IPS DF 6.9 (cell line): ENCODE measurements at regions not wholly inside any gene's neighbourhood (a gene's known extent, or its start where the extent isn't known, plus 50 kb on each side); places are given as distances from the start of the nearest gene placed in this dataset.

Experiments used
- DNase-seq: peaks from one replicate; pipeline ENCODE4 v3.0.0-alpha.2; 2013; ENCODE audit warnings: low read depth, low spot score
- H3K27ac ChIP-seq: one replicate; pipeline ENCODE4 v1.5.1; 2013; ENCODE audit warnings: low read length, control low read depth
- H3K27me3 ChIP-seq: 2 replicates; pipeline ENCODE4 v1.6.1; 2013; ENCODE audit warnings: mild to moderate bottlenecking, low read length; ENCODE audit not compliant: control insufficient read depth, insufficient read depth
- H3K36me3 ChIP-seq: 2 replicates; pipeline ENCODE4 v1.6.1; 2013; ENCODE audit warnings: low read length; ENCODE audit not compliant: control insufficient read depth, insufficient read depth
- H3K4me1 ChIP-seq: 2 replicates; pipeline ENCODE4 v1.6.1; 2013; ENCODE audit warnings: low read length; ENCODE audit not compliant: control insufficient read depth, insufficient read depth
- H3K4me3 ChIP-seq: 2 replicates; pipeline ENCODE4 v1.5.1; 2013; ENCODE audit warnings: mild to moderate bottlenecking, low read length
- H3K9me3 ChIP-seq: 2 replicates; pipeline ENCODE4 v1.6.1; 2013; ENCODE audit warnings: low read length, inconsistent platforms; ENCODE audit not compliant: control insufficient read depth, insufficient read depth
- WGBS: extraction: QIAGEN DNeasy Blood & Tissue Kit; methylation state at CpG from one replicate; pipeline ENCODE4 v1.1.7; 2013; ENCODE audit warnings: mixed read lengths, missing lambda C conversion rate; ENCODE audit not compliant: insufficient read length, insufficient coverage; 5-methylcytosine and 5-hydroxymethylcytosine counted together

GRCh38 chr11:15698855-15699254, 584.1 kb downstream of the INSC start:
- Histone ChIP-seq H3K4me1 (peaks cover 2% of the 10 kb centered on the region; the same call in 1 of the 2 replicates), H3K27me3 (no peaks in the 10 kb centered on the region), H3K36me3 (no peaks in the 10 kb centered on the region), H3K27ac (no peak overlapping the region), H3K4me3 (no peak overlapping the region), H3K9me3 (no peaks in the 10 kb centered on the region)
- no peak for DNase-seq
- WGBS = no CpG with 5 or more reads among the region's 3 CpGs

- DNase-seq = no peak
- Histone ChIP-seq H3K27me3 (no peaks in the 10 kb centered on the region), H3K4me1 (no peaks in the 10 kb centered on the region), H3K9me3 (no peaks in the 10 kb centered on the region), H3K4me3 (no peak overlapping the region), H3K36me3 (no peaks in the 10 kb centered on the region), H3K27ac (no peak overlapping the region)
- WGBS = no CpG with 5 or more reads among the region's 3 CpGs
Measured at GRCh38 chr11:15699978-15700377, 585.3 kb downstream of the INSC start.

GRCh38 chr11:15700456-15700855, 585.7 kb downstream of the INSC start:
- Histone ChIP-seq H3K9me3 (no peaks in the 10 kb centered on the region), H3K4me3 (no peak overlapping the region), H3K4me1 (no peaks in the 10 kb centered on the region), H3K27me3 (no peaks in the 10 kb centered on the region), H3K36me3 (no peaks in the 10 kb centered on the region), H3K27ac (no peak overlapping the region)
- WGBS = no CpG with 5 or more reads among the region's 3 CpGs
- no peak for DNase-seq

- H3K9me3 ChIP-seq = no peaks in the 10 kb centered on the region
- no peaks in the 10 kb centered on the region for H3K36me3 ChIP-seq
- no peaks in the 10 kb centered on the region for H3K4me1 ChIP-seq
- no peak overlapping the region for H3K4me3 ChIP-seq
- WGBS = no CpG with 5 or more reads among the region's 1 CpG
- DNase-seq = no peak
- no peak overlapping the region for H3K27ac ChIP-seq
- no peaks in the 10 kb centered on the region for H3K27me3 ChIP-seq
Measured at GRCh38 chr11:15704064-15704463, 589.3 kb downstream of the INSC start.

GRCh38 chr11:15704556-15704955, 589.8 kb downstream of the INSC start:
- Histone ChIP-seq H3K4me1 (no peaks in the 10 kb centered on the region), H3K36me3 (no peaks in the 10 kb centered on the region), H3K4me3 (no peak overlapping the region), H3K27me3 (no peaks in the 10 kb centered on the region), H3K9me3 (no peaks in the 10 kb centered on the region), H3K27ac (no peak overlapping the region)
- no peak for DNase-seq

GRCh38 chr11:15705891-15706290, 591.2 kb downstream of the INSC start:
- no peak for DNase-seq
- H3K27ac ChIP-seq = no peak overlapping the region
- WGBS = no CpG with 5 or more reads among the region's 5 CpGs

GRCh38 chr11:15707194-15707593, 592.5 kb downstream of the INSC start:
- no peak overlapping the region for H3K27ac ChIP-seq
- no peak for DNase-seq
- no peaks in the 10 kb centered on the region for H3K36me3 ChIP-seq
- H3K9me3 ChIP-seq = no peaks in the 10 kb centered on the region
- no peaks in the 10 kb centered on the region; the same call in 1 of the 2 replicates for H3K27me3 ChIP-seq
- peaks cover 4% of the 10 kb centered on the region for H3K4me1 ChIP-seq
- H3K4me3 ChIP-seq = no peak overlapping the region
- WGBS = no CpG with 5 or more reads among the region's 1 CpG

More at GRCh38 chr11:15705891-15706290, 591.2 kb downstream of the INSC start:
- H3K27me3 ChIP-seq = no peaks in the 10 kb centered on the region
- no peaks in the 10 kb centered on the region for H3K4me1 ChIP-seq
- no peaks in the 10 kb centered on the region for H3K9me3 ChIP-seq
- no peak overlapping the region for H3K4me3 ChIP-seq
- H3K36me3 ChIP-seq = no peaks in the 10 kb centered on the region

GRCh38 chr11:15707971-15708370, 593.2 kb downstream of the INSC start:
- no CpG with 5 or more reads among the region's 2 CpGs for WGBS
- no peak for DNase-seq

GRCh38 chr11:15710580-15711275, 596.0 kb downstream of the INSC start:
- DNase-seq = no peak
- peaks cover 4% of the 10 kb centered on the region for H3K4me1 ChIP-seq
- no peaks in the 10 kb centered on the region; the same call in 1 of the 2 replicates for H3K27me3 ChIP-seq
- WGBS = no CpG with 5 or more reads among the region's 3 CpGs
- H3K4me3 ChIP-seq = no peak overlapping the region
- no peaks in the 10 kb centered on the region for H3K36me3 ChIP-seq
- H3K9me3 ChIP-seq = no peaks in the 10 kb centered on the region
- no peak overlapping the region for H3K27ac ChIP-seq

More at GRCh38 chr11:15707971-15708370, 593.2 kb downstream of the INSC start:
- H3K27ac ChIP-seq = no peak overlapping the region
- H3K4me3 ChIP-seq = no peak overlapping the region
- H3K36me3 ChIP-seq = no peaks in the 10 kb centered on the region
- peaks cover 4% of the 10 kb centered on the region for H3K4me1 ChIP-seq
- H3K9me3 ChIP-seq = no peaks in the 10 kb centered on the region
- no peaks in the 10 kb centered on the region; the same call in 1 of the 2 replicates for H3K27me3 ChIP-seq

- H3K4me1 ChIP-seq = peaks cover 4% of the 10 kb centered on the region
- H3K9me3 ChIP-seq = no peaks in the 10 kb centered on the region
- no peaks in the 10 kb centered on the region for H3K36me3 ChIP-seq
- no CpG with 5 or more reads among the region's 2 CpGs for WGBS
- peak; percentile 22 for DNase-seq
- H3K4me3 ChIP-seq = no peak overlapping the region
- H3K27ac ChIP-seq = no peak overlapping the region
- H3K27me3 ChIP-seq = no peaks in the 10 kb centered on the region; the same call in 1 of the 2 replicates
Measured at GRCh38 chr11:15711311-15711710, 596.6 kb downstream of the INSC start.
